Activated T-helper 1 cell treated with anti-CD3 and anti-CD28 coated beads, Interleukin-2, amount 50 U/mL, for 16 hours (primary cell): ENCODE measurements at regions not wholly inside any gene's neighbourhood (a gene's known extent, or its start where the extent isn't known, plus 50 kb on each side); places are given as distances from the start of the nearest gene placed in this dataset.

ENCODE experiments used
- DNase-seq, 2 donors: peaks; one replicate each; pipeline ENCODE4 v3.0.0-alpha.2; 2020; ENCODE audit warnings: low read depth in 1 of 2, low spot score in 1 of 2

DNA sequence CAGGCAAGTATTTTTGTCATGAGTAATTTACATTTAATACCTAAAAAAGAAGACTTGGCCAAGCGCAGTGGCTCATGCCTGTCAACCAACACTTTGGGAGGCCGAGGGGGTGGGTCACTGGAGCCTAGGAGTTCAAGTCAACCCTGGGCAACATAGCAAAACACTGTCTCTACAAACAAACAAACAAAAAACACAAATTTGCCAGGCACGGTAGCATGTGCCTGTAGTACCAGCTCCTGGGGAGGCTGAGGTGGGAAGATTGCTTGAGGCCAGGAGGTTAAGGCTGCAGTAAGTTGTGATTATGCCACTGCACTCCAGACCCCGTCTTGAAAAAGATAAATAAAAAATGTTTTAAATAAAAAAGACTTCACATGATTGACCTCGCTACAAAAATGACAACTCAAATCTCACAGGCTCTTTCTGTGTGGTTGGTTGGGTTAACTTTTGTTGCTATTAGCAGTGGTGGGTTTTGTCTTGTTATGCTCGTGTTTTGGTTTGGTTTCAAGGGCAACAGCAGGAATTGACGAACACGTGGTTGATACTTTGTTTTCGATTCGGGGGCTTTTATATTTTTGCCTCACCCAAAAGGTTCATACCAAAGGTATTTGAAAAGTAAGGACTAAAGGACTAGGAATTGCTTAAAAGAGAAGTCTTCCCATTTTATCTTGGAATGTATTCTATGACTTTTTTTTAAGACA lies 227.2 kb upstream of the MKLN1 start:
- DNase-seq = no peak

DNA sequence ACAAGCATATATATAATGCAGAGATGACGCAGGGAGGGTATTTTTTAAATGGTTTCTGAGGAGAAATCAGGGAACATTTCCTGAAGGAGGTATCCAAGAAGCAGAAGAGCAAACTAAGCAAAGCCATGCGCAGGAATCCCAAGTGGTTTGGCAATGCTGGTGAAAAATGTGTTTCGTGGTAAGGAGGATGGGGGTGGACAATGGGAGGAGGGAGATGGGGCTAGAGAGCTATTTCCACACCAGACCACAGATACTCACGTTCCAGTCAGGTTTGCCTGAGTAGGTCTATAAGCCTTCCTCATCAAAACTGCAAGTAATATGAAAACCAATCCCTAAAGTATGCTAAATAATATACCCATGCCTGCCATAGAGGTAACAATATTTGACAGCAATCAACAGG lies 223.7 kb upstream of the MKLN1 start:
- DNase-seq = no peak

DNA sequence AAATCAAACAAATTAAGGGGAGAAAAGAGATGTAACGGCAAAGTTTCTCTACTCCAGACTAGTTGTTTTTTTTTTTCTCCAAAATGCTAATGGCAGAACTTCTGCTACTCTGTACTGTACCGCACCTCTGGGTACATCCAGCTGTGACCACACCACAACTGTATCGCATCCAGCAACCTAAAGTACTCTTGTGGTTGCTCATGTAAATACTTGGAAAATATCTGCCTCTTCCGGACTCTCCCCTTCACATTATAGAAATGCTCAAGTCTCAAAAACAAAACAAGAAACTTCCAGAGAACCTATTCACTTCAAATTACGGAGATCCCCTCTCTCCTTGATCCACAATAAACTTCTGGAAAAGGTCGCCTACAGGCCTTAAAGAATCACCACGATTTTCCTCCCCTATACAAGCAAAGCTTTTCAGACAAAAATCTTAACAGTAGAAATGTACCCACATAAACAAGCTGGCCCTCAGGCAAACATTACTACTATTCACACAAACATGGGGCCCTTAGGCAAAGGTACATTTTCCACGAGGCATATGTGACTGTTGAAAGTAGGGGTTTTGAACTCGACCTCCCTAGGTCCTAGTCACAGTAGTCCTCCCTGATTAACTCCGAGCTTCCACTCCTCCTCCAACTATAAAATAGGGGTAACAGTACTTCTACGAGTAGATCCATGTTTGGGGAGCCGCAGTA lies 222.9 kb upstream of the MKLN1 start:
- DNase-seq = no peak

GRCh38 chr7:131105294-131105798 lies 222.3 kb upstream of the MKLN1 start:
- DNase-seq = no peak

- peak; percentile 52 to 81 for DNase-seq
Measured at GRCh38 chr7:131105799-131106680, 221.6 kb upstream of the MKLN1 start.

- peak in 1 of 2 donors; percentile 38 for DNase-seq
Measured at GRCh38 chr7:131106681-131107336, 220.9 kb upstream of the MKLN1 start.

GRCh38 chr7:131107337-131108211 lies 220.1 kb upstream of the MKLN1 start:
- DNase-seq = peak; percentile 29 to 64

DNA sequence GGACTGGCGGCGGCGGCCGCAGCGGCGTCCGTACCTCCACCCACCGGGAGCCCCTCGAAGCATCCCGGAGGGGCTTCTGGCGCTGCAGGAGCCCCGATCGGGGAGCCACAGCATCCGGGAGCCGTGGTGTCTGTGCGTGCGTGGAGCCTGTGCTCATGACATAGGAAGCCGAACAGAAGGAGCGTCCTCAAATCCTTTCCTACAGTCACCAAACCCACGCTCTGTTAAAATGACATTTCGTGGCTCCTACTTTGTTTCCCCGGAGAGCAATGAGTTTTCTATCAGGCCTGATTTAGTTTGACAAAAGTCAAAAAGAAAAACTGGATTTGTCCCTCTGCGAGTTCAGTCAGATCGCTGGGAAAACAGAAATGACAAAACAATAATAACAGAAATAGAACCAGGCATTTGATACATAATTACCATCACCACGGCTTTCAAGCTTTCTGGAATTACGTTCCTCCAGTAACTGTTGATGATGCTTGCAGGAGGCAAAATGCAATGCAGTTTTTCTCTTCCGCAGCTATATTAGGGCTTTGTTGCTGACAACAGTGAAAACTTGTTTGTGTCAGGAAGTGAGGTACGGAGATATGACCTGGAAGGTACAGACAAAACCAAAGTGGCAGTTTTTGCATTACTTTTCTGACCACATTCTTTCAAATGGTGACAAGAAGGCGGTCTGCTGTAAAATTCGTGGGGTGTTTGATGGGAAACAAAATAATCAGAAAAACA lies 219.3 kb upstream of the MKLN1 start:
- no peak for DNase-seq

GRCh38 chr7:131109011-131109758 lies 218.5 kb upstream of the MKLN1 start:
- DNase-seq = no peak

DNA sequence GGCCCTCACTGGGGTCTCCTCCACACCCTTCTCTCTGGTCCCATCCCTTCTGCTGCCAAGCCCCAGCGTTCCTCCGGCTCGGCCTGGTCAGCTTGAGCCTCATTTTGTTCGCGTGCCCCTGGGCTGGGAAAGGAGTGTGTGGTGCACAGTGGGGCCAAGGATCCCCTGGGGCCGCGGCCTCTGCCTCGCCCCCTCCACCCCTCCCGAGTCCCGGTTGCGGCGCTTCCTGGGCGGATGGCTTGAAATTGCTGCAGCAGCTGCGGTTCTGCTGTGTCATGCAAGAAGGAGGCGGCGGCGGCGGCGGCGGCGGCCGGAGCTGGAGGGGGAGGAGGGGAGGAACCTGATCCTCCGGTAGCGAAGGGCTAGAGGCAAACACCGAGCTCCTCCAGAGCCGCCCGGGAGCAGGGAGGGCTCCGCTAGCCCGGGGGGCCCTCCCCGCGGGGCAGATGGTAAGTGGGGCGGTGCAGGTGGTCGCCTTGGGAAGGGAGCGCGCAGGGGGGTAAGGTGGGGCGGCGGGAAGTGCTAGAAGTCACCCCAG lies 217.8 kb upstream of the MKLN1 start:
- peak; percentile 60 to 65 for DNase-seq

- no peak for DNase-seq
Measured at GRCh38 chr7:131110297-131111080, 217.2 kb upstream of the MKLN1 start.

- DNase-seq = no peak
Measured at GRCh38 chr7:131111081-131111576, 216.5 kb upstream of the MKLN1 start.

GRCh38 chr7:131111792-131112191 lies 215.9 kb upstream of the MKLN1 start:
- DNase-seq = no peak

DNA sequence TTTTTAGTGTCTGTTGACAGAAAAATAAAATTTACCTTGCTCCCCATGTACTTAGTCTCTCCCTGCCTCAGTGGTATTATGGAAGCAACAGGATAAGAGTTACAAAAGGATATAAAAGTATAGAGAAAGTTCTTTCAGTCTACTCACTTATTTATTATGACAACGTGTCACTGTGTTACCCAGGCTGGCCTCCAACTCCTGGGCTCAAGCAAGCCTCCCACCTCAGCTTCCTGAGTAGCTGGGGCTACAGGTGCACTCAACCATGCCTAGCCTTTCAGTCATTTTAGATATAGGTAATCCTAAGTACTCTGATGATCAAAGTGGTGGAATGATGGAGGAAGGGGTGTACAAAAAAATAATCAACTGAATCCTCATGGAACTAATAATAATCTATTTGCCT lies 215.2 kb upstream of the MKLN1 start:
- DNase-seq = no peak

DNA sequence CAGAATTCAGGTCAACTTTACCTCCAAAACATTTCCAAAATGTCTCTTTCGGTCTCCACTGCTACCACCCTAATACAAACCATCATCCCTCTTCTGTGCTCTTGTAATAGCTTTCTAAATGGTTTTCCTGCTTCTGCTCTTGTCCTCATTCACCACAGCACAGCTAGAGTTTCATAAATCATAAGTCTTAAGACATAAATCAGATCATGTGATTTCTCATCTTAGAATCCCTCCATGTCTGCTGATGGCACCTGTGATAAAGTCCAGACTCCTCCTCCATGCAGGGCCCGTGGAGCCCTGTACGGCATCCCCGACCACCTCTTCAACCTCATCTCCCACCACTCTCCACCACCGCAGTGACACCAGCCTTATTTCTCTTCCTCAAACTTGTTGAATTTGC lies 212.3 kb upstream of the MKLN1 start:
- no peak for DNase-seq

DNA sequence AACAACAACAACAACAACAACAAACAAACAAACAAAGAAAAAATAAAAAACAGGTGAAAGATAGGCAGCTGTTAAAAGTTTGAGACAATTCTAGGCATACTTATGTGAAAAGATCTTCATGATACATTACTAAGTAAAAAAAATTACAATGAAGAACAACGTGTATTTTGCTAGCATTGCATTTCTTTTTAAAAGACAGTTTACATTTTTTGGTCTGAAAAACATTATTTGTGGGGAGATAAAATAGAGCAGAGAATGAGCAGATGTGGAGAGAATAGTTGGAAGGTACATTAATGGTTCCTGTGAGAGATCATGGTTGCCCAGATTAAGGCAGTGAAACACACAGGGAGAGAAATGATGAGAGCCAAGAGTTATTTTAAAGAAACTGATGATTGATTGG lies 210.2 kb upstream of the MKLN1 start:
- DNase-seq = no peak

- DNase-seq = no peak
Measured at GRCh38 chr7:131119381-131119780, 208.3 kb upstream of the MKLN1 start.

GRCh38 chr7:131122394-131122793 lies 205.3 kb upstream of the MKLN1 start:
- DNase-seq = no peak
